ENCODE measurements at regions not wholly inside any gene's neighbourhood (a gene's known extent, or its start where the extent isn't known, plus 50 kb on each side); places are given as distances from the start of the nearest gene placed in this dataset.

- TF ChIP-seq CTCF (conservative IDR thresholded peaks at IDR 0.05; ENCODE audit: low read length) (no peak), EZH2phosphoT487 (IDR thresholded peaks at IDR 0.05; ENCODE audit: borderline replicate concordance) (no peak)
Observed at GRCh38 chr5:44189255-44189654, 200.0 kb downstream of the FGF10 start.

Measured in Loucy (cell line).